K562 (cell line): ENCODE measurements at regions not wholly inside any gene's neighbourhood (a gene's known extent, or its start where the extent isn't known, plus 50 kb on each side); places are given as distances from the start of the nearest gene placed in this dataset.

Source experiments
- ATAC-seq: fragments of 200-7000 bp; cut with Tn5 transposase; 3 replicates; pipeline ENCODE4 v1.9.1; 2020; ENCODE audit warnings: moderate library complexity
- BruUV-seq: library from RNA; stranded (reverse); fragments of 400-500 nt; replicated peaks from 2 replicates; lab custom pipeline; 2021; lab: Mats Ljungman, UMichigan
- CTCF ChIA-PET: fragments of 300-600 bp; formaldehyde crosslinking; extraction: SDS; loops from one replicate; lab custom pipeline; 2021; ENCODE audit warnings: low intra/inter-chr PET ratio; lab: Yijun Ruan, JAX
- POLR2A ChIA-PET: fragments of 300-600, 350-650 bp; sonication (Branson Sonifier 250); formaldehyde crosslinking; extraction: SDS; loops from one replicate; lab custom pipeline; 2021; ENCODE audit warnings: antibody characterized with exemption, inconsistent platforms; lab: Yijun Ruan, JAX
- DNase-seq, 4 experiments: peaks; one replicate each; pipeline versions ENCODE4 v3.0.0 to v3.0.0-alpha.2; 2011 to 2018; ENCODE audit warnings: low spot score in 3 of 4, mixed read lengths in 3 of 4; ENCODE audit errors: extremely low read depth in 1 of 4
- FAIRE-seq: peaks from 2 replicates; lab custom pipeline; 2011; peaks lifted over from hg19 to GRCh38; lab: Jason Lieb, UNC
- H2AFZ ChIP-seq: 2 replicates; pipeline ENCODE4 v1.6.0; 2011; ENCODE audit warnings: low read depth, low read length, control low read depth, inconsistent platforms
- H3K27ac ChIP-seq: fragments of 200-600 bp; 3 replicates; pipeline ENCODE4 v1.8.0; 2011; ENCODE audit warnings: low read depth, mild to moderate bottlenecking, control low read depth, inconsistent platforms, low read length, moderate library complexity, mixed read lengths; ENCODE audit errors: extremely low read depth
- H3K27me3 ChIP-seq, 2 experiments: fragments of 300-600 bp in 1 of 2; 2 replicates in 1 of 2; 3 replicates in 1 of 2; pipeline versions ENCODE4 v1.6.0 to v1.8.0; 2011; ENCODE audit warnings: inconsistent platforms in 2 of 2, low read length in 2 of 2, mild to moderate bottlenecking in 1 of 2, mixed read lengths in 1 of 2, moderate library complexity in 1 of 2; ENCODE audit not compliant: control insufficient read depth in 2 of 2, insufficient read depth in 2 of 2
- H3K36me3 ChIP-seq: fragments of 300-600 bp; 3 replicates; pipeline ENCODE4 v1.8.0; 2011; ENCODE audit warnings: mild to moderate bottlenecking, low read length, inconsistent platforms; ENCODE audit not compliant: control insufficient read depth, insufficient read depth
- H3K4me1 ChIP-seq, 2 experiments: fragments of 200-600 bp in 1 of 2; replicated peaks in 1 of 2; 2 replicates in 1 of 2; 3 replicates in 1 of 2; pipeline versions ENCODE4 v1.5.1 to v1.8.0; 2011; ENCODE audit warnings: inconsistent platforms in 2 of 2, low read length in 2 of 2, mild to moderate bottlenecking in 1 of 2, mixed read lengths in 1 of 2, moderate library complexity in 1 of 2; ENCODE audit not compliant: control insufficient read depth in 2 of 2, insufficient read depth in 2 of 2
- H3K4me2 ChIP-seq: 2 replicates; pipeline ENCODE4 v1.6.1; 2011; ENCODE audit warnings: low read length, control low read depth, inconsistent platforms, mixed read lengths; ENCODE audit not compliant: insufficient read depth
- H3K4me3 ChIP-seq: fragments of 200-600 bp; sonication (generic), shearing (Covaris generic); 2 replicates; pipeline ENCODE4 v1.5.1; 2016; ENCODE audit warnings: control low read depth, inconsistent platforms
- H3K79me2 ChIP-seq: fragments of 200-600 bp; 3 replicates; pipeline ENCODE4 v1.8.0; 2011; ENCODE audit warnings: low read length, inconsistent platforms; ENCODE audit not compliant: control insufficient read depth, insufficient read depth
- H3K9ac ChIP-seq, 2 experiments: 2 replicates each; pipeline versions ENCODE4 v1.6.0 to v1.6.1; 2011; ENCODE audit warnings: low read depth in 2 of 2, low read length in 2 of 2, control low read depth in 1 of 2, inconsistent platforms in 1 of 2, mild to moderate bottlenecking in 1 of 2, mixed read lengths in 1 of 2; ENCODE audit not compliant: insufficient read depth in 1 of 2
- H3K9me1 ChIP-seq: one replicate; pipeline ENCODE4 v1.6.0; 2011; ENCODE audit warnings: inconsistent platforms, mild to moderate bottlenecking, low read length, moderate library complexity; ENCODE audit not compliant: control insufficient read depth, insufficient read depth
- H3K9me3 ChIP-seq: replicated peaks from 2 replicates; pipeline ENCODE4 v1.5.1; 2011; ENCODE audit warnings: low read depth, low read length, inconsistent platforms; ENCODE audit not compliant: control insufficient read depth, insufficient read depth
- H4K20me1 ChIP-seq: replicated peaks from 2 replicates; pipeline ENCODE4 v1.6.1; 2011; ENCODE audit warnings: low read length, inconsistent platforms, mixed read lengths; ENCODE audit not compliant: control insufficient read depth, insufficient read depth
- CREB3L1 ChIP-seq: fragments of 450-650 bp; IDR thresholded peaks from 2 replicates; pipeline ENCODE4 v1.6.1; 2014; ENCODE audit warnings: low read depth, mild to moderate bottlenecking, moderate library complexity, borderline replicate concordance
- DACH1 ChIP-seq: fragments of 450-650 bp; IDR thresholded peaks from 2 replicates; pipeline ENCODE4 v1.6.1; 2018; ENCODE audit not compliant: partially characterized antibody
- ELF1 ChIP-seq: fragments of 200-800 bp; sonication (Bioruptor generic); IDR thresholded peaks from 2 replicates; pipeline ENCODE4 v1.6.1; 2016; ENCODE audit warnings: missing genetic modification characterization, missing compliant biosample characterization
- GABPA ChIP-seq: fragments of 200-800 bp; sonication (Bioruptor generic); conservative IDR thresholded peaks from 2 replicates; pipeline ENCODE4 v1.6.1; 2016; ENCODE audit warnings: low read depth, missing genetic modification characterization, missing compliant biosample characterization
- GTF2F1 ChIP-seq: IDR thresholded peaks from 2 replicates; pipeline ENCODE4 v1.6.1; 2011; ENCODE audit warnings: low read depth, low read length, improper control_type of control experiment
- HCFC1 ChIP-seq: IDR thresholded peaks from 2 replicates; pipeline ENCODE4 v1.6.1; 2012; ENCODE audit warnings: low read depth, low read length, improper control_type of control experiment
- JUN ChIP-seq, 2 experiments: sonication (generic) in 1 of 2; formaldehyde crosslinking in 1 of 2; IDR thresholded peaks; 2 replicates each; pipeline versions ENCODE4 v1.6.1 to v1.8.0; 2012 to 2022; ENCODE audit warnings: borderline replicate concordance in 2 of 2, mild to moderate bottlenecking in 2 of 2, improper control_type of control experiment in 1 of 2, low read depth in 1 of 2, low read length in 1 of 2, missing genetic modification reagents in 1 of 2
- NONO ChIP-seq, 2 experiments: fragments of 200-400 bp in 1 of 2; fragments of 450-650 bp in 1 of 2; formaldehyde crosslinking in 1 of 2; IDR thresholded peaks; 2 replicates each; pipeline ENCODE4 v1.6.1; 2017; ENCODE audit warnings: low read depth in 2 of 2, mild to moderate bottlenecking in 2 of 2, moderate library complexity in 2 of 2, low read length in 1 of 2
- POLR2AphosphoS2 ChIP-seq: IDR thresholded peaks from 2 replicates; pipeline ENCODE4 v1.6.1; 2012; ENCODE audit warnings: low read length, improper control_type of control experiment
- POLR2H ChIP-seq: IDR thresholded peaks from 2 replicates; pipeline ENCODE4 v1.6.1; 2016; ENCODE audit warnings: missing genetic modification characterization, low read depth, mild to moderate bottlenecking, control low read depth, missing compliant biosample characterization, moderate library complexity
- SMAD4 ChIP-seq: fragments of 250-450 bp; sonication (Bioruptor Pico); conservative IDR thresholded peaks from 2 replicates; pipeline ENCODE4 v1.8.0; 2021; ENCODE audit warnings: inconsistent platforms, mild to moderate bottlenecking, moderate library complexity
- SMARCA4 ChIP-seq: fragments of 450-650 bp; IDR thresholded peaks from 2 replicates; pipeline ENCODE4 v1.6.1; 2016
- TEAD4 ChIP-seq, 2 experiments: sonication (generic) in 1 of 2; formaldehyde crosslinking in 1 of 2; IDR thresholded peaks; 2 replicates each; pipeline versions ENCODE4 v1.6.1 to v1.8.0; 2012 to 2022; ENCODE audit warnings: borderline replicate concordance in 1 of 2, inconsistent platforms in 1 of 2, low read length in 1 of 2, mild to moderate bottlenecking in 1 of 2, missing genetic modification reagents in 1 of 2
- ZNF143 ChIP-seq: sonication (generic); formaldehyde crosslinking; IDR thresholded peaks from 2 replicates; pipeline ENCODE4 v1.9.0; 2022; ENCODE audit warnings: mild to moderate bottlenecking, missing genetic modification reagents
- WGBS: fragments of 100-300 bp; shearing (Covaris generic); methylation state at CpG from one replicate; pipeline ENCODE4 v1.1.6; 2016; ENCODE audit warnings: low coverage, mixed read lengths; ENCODE audit not compliant: insufficient coverage; ENCODE audit errors: missing lambda C conversion rate; 5-methylcytosine and 5-hydroxymethylcytosine counted together
- in situ Hi-C: fragments of 300-500 bp; cut with MboI; formaldehyde crosslinking; loops from 4 replicates; pipeline ENCODE4 v1.15.0; 2018; ENCODE audit warnings: inconsistent platforms, mixed read lengths
- intact Hi-C: fragments of 100-400 bp; cut with micrococcal nuclease; formaldehyde crosslinking; loops from 2 replicates; pipeline ENCODE4 v1.14.2; 2022

GRCh38 chr9:129435291-129435690 is 185.6 kb downstream of the C9orf50 start:
- in situ Hi-C loops (no loop called here), intact Hi-C loops (no loop called here)
- Histone ChIP-seq H2AFZ (no peak overlapping the region), H3K4me2 (no peak overlapping the region), H3K79me2 (no peaks in the 10 kb centered on the region), H3K36me3 (no peaks in the 10 kb centered on the region), H4K20me1 (no peaks in the 10 kb centered on the region; the same call in 1 of the 2 replicates), H3K4me1 (peaks cover 0 to 32% of the 10 kb centered on the region in 2 experiments; a peak in 3 of 5 replicates), H3K9ac (no peak overlapping the region), H3K27me3 (0 out of 5 replicates have a peak, but pooled peaks cover 0 to 4% of the 10 kb centered on the region in 2 experiments), H3K27ac (no peak overlapping the region), H3K9me1 (no peaks in the 10 kb centered on the region), H3K9me3 (no peaks in the 10 kb centered on the region), H3K4me3 (no peak overlapping the region)
- CTCF ChIA-PET: no interaction called here
- no TSS peak for BruUV-seq
- DNase-seq: no peak
- TF ChIP-seq POLR2H (tag): no peak
- FAIRE-seq: no peak
- no peak for ATAC-seq
- 47% methylated on average over 12 of the region's 12 CpGs for WGBS
- POLR2A ChIA-PET: interaction anchor here (0.7 kb wide), 1 partner anchor 8 kb away, joined by 6 read pairs; no protein-coding TSS in a partner anchor

- H3K27me3 ChIP-seq: 0 out of 5 replicates have a peak, but pooled peaks cover 0 to 4% of the 10 kb centered on the region in 2 experiments
- POLR2A ChIA-PET: interaction anchor here (0.6 kb wide), 1 partner anchor 122 kb away, joined by 3 read pairs; no protein-coding TSS in a partner anchor
- FAIRE-seq: peak; percentile 65
- TF ChIP-seq POLR2AphosphoS2: no peak
- TF ChIP-seq ZNF143: peak; percentile 56; the same call in 1 of the 2 replicates
- TF ChIP-seq SMARCA4: no peak
- TF ChIP-seq JUN (IDR thresholded peaks at IDR 0.05; ENCODE audit: borderline replicate concordance, low read depth, low read length): no peak
- TF ChIP-seq JUN (CRISPR knock-in tag; IDR thresholded peaks at IDR 0.05; ENCODE audit: borderline replicate concordance): no peak
- no peak for TF ChIP-seq NONO (IDR thresholded peaks at IDR 0.05; ENCODE audit: low read depth in 2 of 2, low read length in 1 of 2)
- peak; percentile 27; the same call in 1 of the 2 replicates for TF ChIP-seq TEAD4 (IDR thresholded peaks at IDR 0.05; ENCODE audit: low read length)
- no peak for TF ChIP-seq TEAD4 (CRISPR knock-in tag; IDR thresholded peaks at IDR 0.05; ENCODE audit: borderline replicate concordance)
- TF ChIP-seq ELF1: 0 out of 2 replicates have a peak, but pooled peaks have one; percentile 25
- TF ChIP-seq DACH1: no peak
- TF ChIP-seq GABPA (tag): no peak
- TF ChIP-seq CREB3L1: no peak
- TF ChIP-seq SMAD4 (CRISPR knock-in tag): no peak
- TF ChIP-seq GTF2F1: no peak
- TF ChIP-seq HCFC1: peak; percentile 73
These were observed 186.7 kb downstream of the C9orf50 start for GRCh38 chr9:129434187-129434586.

More at GRCh38 chr9:129434187-129434586, 186.7 kb downstream of the C9orf50 start:
- Histone ChIP-seq H3K36me3 (no peaks in the 10 kb centered on the region), H3K9ac (no peak overlapping the region), H3K27ac (no peak overlapping the region), H3K4me1 (peaks cover 0 to 35% of the 10 kb centered on the region in 2 experiments; a peak in 3 of 5 replicates), H3K4me2 (no peak overlapping the region), H3K4me3 (no peak overlapping the region), H3K79me2 (no peaks in the 10 kb centered on the region), H3K9me1 (no peaks in the 10 kb centered on the region), H3K9me3 (no peaks in the 10 kb centered on the region), H4K20me1 (no peaks in the 10 kb centered on the region; the same call in 1 of the 2 replicates), H2AFZ (peak overlapping the region; percentile 49)
- CTCF ChIA-PET: no interaction called here
- intact Hi-C loops (no loop called here), in situ Hi-C loops (no loop called here)
- 0% methylated on average over 2 of the region's 2 CpGs for WGBS
- DNase-seq (peak in 1 of 4 experiments; percentile 43), ATAC-seq (peak; percentile 60)
- no TSS peak for BruUV-seq
